OCI-LY7 (cell line): ENCODE measurements at regions not wholly inside any gene's neighbourhood (a gene's known extent, or its start where the extent isn't known, plus 50 kb on each side); places are given as distances from the start of the nearest gene placed in this dataset.
"Not testable (repeated sequence)": the region's sequence is repeated elsewhere in the genome, so short reads cannot be mapped to it uniquely, and the experiment has no call there.

ENCODE experiments used
- BruUV-seq: library from RNA; stranded (reverse); fragments of 400-500 nt; replicated peaks from 2 replicates; lab custom pipeline; 2021; lab: Mats Ljungman, UMichigan
- CTCF ChIA-PET: fragments of 300-600 bp; sonication (Branson Sonifier 250); formaldehyde crosslinking; loops from one replicate; lab custom pipeline; 2022; ENCODE audit warnings: antibody characterized with exemption; ENCODE audit not compliant: unreplicated experiment; lab: Charles Lee
- POLR2A ChIA-PET: fragments of 300-600 bp; sonication (Branson Sonifier 250); formaldehyde crosslinking; loops from one replicate; lab custom pipeline; 2022; ENCODE audit warnings: antibody characterized with exemption; lab: Charles Lee
- DNase-seq: peaks from one replicate; pipeline ENCODE4 v3.0.0-alpha.2; 2015; ENCODE audit warnings: low spot score
- H2AFZ ChIP-seq: fragments of 200-600 bp; sonication (generic), shearing (Covaris generic); 2 replicates; pipeline ENCODE4 v1.6.1; 2014; ENCODE audit warnings: mild to moderate bottlenecking, antibody characterized with exemption, low read length, moderate library complexity
- H3K27ac ChIP-seq: fragments of 200-600 bp; sonication (generic); 2 replicates; pipeline ENCODE4 v1.5.1; 2014; ENCODE audit warnings: mixed run types, low read depth, mild to moderate bottlenecking, moderate library complexity, low read length, inconsistent platforms; ENCODE audit not compliant: poor library complexity, severe bottlenecking
- H3K36me3 ChIP-seq: fragments of 200-600 bp; sonication (generic); 2 replicates; pipeline ENCODE4 v1.6.1; 2014; ENCODE audit warnings: mild to moderate bottlenecking, antibody characterized with exemption, low read length, moderate library complexity, mixed read lengths; ENCODE audit not compliant: insufficient read depth
- H3K4me1 ChIP-seq: fragments of 200-600 bp; sonication (generic); 2 replicates; pipeline ENCODE4 v1.5.1; 2014; ENCODE audit warnings: mild to moderate bottlenecking, low read length; ENCODE audit not compliant: insufficient read depth, poor library complexity, severe bottlenecking
- H3K4me2 ChIP-seq: fragments of 200-600 bp; sonication (generic); 2 replicates; pipeline ENCODE4 v1.6.1; 2014; ENCODE audit warnings: mild to moderate bottlenecking, low read length
- H3K4me3 ChIP-seq: fragments of 200-600 bp; sonication (generic); 2 replicates; pipeline ENCODE4 v1.5.1; 2014; ENCODE audit warnings: mild to moderate bottlenecking, low read depth, low read length; ENCODE audit not compliant: poor library complexity, severe bottlenecking
- H3K79me2 ChIP-seq: fragments of 200-600 bp; sonication (generic); 2 replicates; pipeline ENCODE4 v1.6.1; 2016; ENCODE audit warnings: low read depth, mild to moderate bottlenecking, low read length, moderate library complexity, mixed read lengths; ENCODE audit not compliant: insufficient read depth
- H3K9me2 ChIP-seq: fragments of 200-600 bp; sonication (generic); 2 replicates; pipeline ENCODE4 v1.6.1; 2016; ENCODE audit warnings: mild to moderate bottlenecking, low read length, mixed read lengths; ENCODE audit not compliant: insufficient read depth
- H3K9me3 ChIP-seq: fragments of 200-600 bp; sonication (generic); 2 replicates; pipeline ENCODE4 v1.6.1; 2014; ENCODE audit warnings: mild to moderate bottlenecking, mixed run types, low read length, mixed read lengths
- H4K20me1 ChIP-seq: fragments of 200-600 bp; sonication (generic); 2 replicates; pipeline ENCODE4 v1.6.1; 2014; ENCODE audit warnings: mild to moderate bottlenecking, antibody characterized with exemption, low read length, moderate library complexity, mixed read lengths; ENCODE audit not compliant: insufficient read depth
- EZH2phosphoT487 ChIP-seq: fragments of 200-600 bp; sonication (generic); IDR thresholded peaks from 2 replicates; pipeline ENCODE4 v1.6.1; 2018; ENCODE audit warnings: low read depth, borderline replicate concordance, mild to moderate bottlenecking, mixed run types, antibody characterized with exemption, low read length, moderate library complexity, mixed read lengths
- intact Hi-C: fragments of 100-400 bp; cut with micrococcal nuclease; formaldehyde crosslinking; loops from one replicate; pipeline ENCODE4 v1.10.0; 2022; ENCODE audit not compliant: unreplicated experiment
- TF ChIP-seq, protein P1 (sequence below): fragments of 200-600 bp; sonication (generic); conservative IDR thresholded peaks from 2 replicates; pipeline ENCODE4 v1.5.1; 2014; ENCODE audit warnings: mild to moderate bottlenecking, antibody characterized with exemption, low read length, moderate library complexity, mixed read lengths

DNA sequence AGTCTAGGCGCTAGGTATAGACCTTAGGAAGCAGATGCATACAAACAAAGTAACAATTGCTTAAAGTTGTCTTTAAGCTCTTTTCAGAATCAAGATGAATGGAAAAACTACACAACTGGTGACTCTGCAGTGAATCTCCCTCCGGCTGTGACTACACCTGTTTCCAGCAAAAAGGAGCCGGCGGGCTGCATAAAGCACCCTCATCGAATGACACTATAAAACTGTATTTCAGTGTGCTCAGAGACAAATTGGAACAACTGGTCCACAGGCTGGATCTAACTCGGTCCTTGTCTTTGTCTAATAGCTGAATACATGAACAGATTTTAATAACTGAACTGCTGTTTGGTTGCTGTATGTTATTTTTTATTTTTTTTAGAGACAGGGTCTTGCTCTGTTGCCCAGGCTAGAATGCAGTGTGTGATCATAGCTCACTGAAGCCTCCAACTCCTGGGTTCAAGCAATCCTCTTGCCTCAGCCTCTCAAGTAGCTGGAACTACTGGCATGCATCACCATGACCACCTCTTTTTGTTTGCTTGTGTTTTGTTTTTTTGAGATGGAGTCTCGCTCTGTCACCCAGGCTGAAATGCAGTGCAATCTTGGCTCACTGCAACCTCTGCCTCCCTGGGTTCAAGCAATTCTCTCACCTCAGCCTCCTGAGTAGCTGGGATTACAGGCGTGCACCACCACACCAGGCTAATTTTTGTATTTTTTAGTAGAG, 64.2 kb upstream of the SVIL start:
- no peaks in the 10 kb centered on the region for H3K36me3 ChIP-seq
- CTCF ChIA-PET = no interaction called here
- POLR2A ChIA-PET = interaction anchor here (1.2 kb wide), 1 partner anchor 17 kb away, joined by 3 read pairs; no protein-coding TSS in a partner anchor

DNA sequence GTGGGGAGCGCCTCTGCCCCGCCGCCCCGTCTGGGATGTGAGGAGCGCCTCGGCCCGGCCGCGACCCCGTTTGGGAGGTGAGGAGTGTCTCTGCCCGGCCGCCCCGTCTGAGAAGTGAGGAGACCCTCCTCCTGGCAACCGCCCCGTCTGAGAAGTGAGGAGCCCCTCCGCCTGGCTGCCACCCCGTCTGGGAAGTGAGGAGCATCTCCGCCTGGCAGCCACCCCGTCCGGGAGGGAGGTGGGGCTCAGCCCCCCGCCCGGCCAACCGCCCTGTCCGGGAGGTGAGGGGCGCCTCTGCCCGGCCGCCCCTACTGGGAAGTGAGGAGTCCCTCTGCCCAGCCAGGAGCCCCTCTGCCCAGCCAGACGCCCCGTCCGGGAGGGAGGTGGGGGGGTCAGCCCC, 61.8 kb upstream of the SVIL start:
- H3K36me3 ChIP-seq, H3K4me1 ChIP-seq, POLR2A ChIA-PET, DNase-seq, H3K4me3 ChIP-seq, BruUV-seq, H4K20me1 ChIP-seq, CTCF ChIA-PET, H3K27ac ChIP-seq, H3K9me3 ChIP-seq, intact Hi-C loops, H3K9me2 ChIP-seq, H3K79me2 ChIP-seq, H2AFZ ChIP-seq, H3K4me2 ChIP-seq: not testable (repeated sequence)

More for the DNA sequence above, 64.2 kb upstream of the SVIL start:
- Histone ChIP-seq H3K79me2 (no peaks in the 10 kb centered on the region), H3K4me1 (no peaks in the 10 kb centered on the region), H3K27ac (no peak overlapping the region), H3K4me2 (no peak overlapping the region), H3K9me3 (no peaks in the 10 kb centered on the region), H2AFZ (no peak overlapping the region), H4K20me1 (no peaks in the 10 kb centered on the region), H3K9me2 (no peaks in the 10 kb centered on the region), H3K4me3 (no peak overlapping the region)
- no TSS peak for BruUV-seq
- DNase-seq = no peak
- intact Hi-C loops = no loop called here
- TF ChIP-seq, protein P1, sequence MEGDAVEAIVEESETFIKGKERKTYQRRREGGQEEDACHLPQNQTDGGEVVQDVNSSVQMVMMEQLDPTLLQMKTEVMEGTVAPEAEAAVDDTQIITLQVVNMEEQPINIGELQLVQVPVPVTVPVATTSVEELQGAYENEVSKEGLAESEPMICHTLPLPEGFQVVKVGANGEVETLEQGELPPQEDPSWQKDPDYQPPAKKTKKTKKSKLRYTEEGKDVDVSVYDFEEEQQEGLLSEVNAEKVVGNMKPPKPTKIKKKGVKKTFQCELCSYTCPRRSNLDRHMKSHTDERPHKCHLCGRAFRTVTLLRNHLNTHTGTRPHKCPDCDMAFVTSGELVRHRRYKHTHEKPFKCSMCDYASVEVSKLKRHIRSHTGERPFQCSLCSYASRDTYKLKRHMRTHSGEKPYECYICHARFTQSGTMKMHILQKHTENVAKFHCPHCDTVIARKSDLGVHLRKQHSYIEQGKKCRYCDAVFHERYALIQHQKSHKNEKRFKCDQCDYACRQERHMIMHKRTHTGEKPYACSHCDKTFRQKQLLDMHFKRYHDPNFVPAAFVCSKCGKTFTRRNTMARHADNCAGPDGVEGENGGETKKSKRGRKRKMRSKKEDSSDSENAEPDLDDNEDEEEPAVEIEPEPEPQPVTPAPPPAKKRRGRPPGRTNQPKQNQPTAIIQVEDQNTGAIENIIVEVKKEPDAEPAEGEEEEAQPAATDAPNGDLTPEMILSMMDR = no peak
- TF ChIP-seq EZH2phosphoT487 = no peak

DNA sequence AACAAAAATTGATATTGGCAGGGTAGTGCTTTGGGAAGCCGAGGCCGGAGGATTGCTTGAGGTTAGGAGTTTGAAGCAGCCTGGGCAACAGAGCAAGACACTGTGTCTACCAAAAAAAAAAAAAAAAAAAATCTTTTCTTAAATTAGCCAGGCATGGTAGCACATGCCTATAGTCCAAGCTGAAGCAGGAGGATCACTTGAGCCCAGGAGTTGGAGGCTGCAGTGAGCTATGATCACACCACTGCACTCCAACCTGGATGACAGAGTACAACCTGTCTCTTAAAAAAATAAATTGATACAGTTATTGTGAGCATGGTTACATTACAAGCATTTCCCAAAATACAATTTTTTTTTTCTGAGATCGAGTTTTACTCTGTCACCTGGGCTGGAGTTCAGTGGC, 59.4 kb upstream of the SVIL start:
- H3K9me2 ChIP-seq = no peaks in the 10 kb centered on the region
- TF ChIP-seq, protein P1 = no peak
- TF ChIP-seq EZH2phosphoT487 = no peak
- no peaks in the 10 kb centered on the region for H3K4me1 ChIP-seq
- no peaks in the 10 kb centered on the region for H3K79me2 ChIP-seq
- POLR2A ChIA-PET = no interaction called here
- H3K36me3 ChIP-seq = no peaks in the 10 kb centered on the region
- H3K27ac ChIP-seq = no peak overlapping the region
- H3K4me3 ChIP-seq = no peak overlapping the region
- no peak overlapping the region for H2AFZ ChIP-seq
- H3K9me3 ChIP-seq = no peaks in the 10 kb centered on the region
- CTCF ChIA-PET = no interaction called here
- BruUV-seq = no TSS peak
- intact Hi-C loops = no loop called here
- no peak overlapping the region for H3K4me2 ChIP-seq
- DNase-seq = no peak
- no peaks in the 10 kb centered on the region for H4K20me1 ChIP-seq
